Head of caudate nucleus (tissue), 42 donors: ENCODE measurements at regions not wholly inside any gene's neighbourhood (a gene's known extent, or its start where the extent isn't known, plus 50 kb on each side); places are given as distances from the start of the nearest gene placed in this dataset.

ENCODE experiments used
- DNase-seq, 42 donors: peaks; one replicate each; pipeline versions ENCODE4 v3.0.0 to v3.0.0-alpha.2; 2020 to 2021; ENCODE audit warnings: mixed read lengths in 7 of 42
- intact Hi-C: fragments of 100-400 bp; cut with DNase I; formaldehyde crosslinking; loops from one replicate; pipeline ENCODE4 v1.15.0; 2022

DNA sequence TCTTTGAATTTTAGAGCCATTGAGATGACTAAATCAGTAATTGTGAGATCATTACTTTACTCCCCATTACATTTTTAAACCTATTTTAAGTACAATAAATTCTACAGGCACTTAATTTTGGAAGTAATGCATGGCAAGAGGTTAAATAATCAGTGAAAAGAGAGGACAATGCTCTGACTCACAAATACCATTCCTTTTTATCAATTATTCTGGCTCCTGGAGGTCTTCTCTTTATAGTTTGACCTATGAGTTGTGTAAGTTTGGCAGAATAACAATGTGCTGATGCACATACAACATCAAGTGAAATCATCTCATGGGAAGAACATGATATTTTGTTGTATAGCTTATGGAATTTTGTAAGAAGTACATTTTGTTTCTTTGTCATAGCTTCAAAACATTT is 166.7 kb downstream of the TMTC3 start:
- intact Hi-C loops = no loop called here
- no peak for DNase-seq

- intact Hi-C loops = no loop called here
These were observed 167.4 kb downstream of the TMTC3 start for GRCh38 chr12:88309546-88309945.

DNA sequence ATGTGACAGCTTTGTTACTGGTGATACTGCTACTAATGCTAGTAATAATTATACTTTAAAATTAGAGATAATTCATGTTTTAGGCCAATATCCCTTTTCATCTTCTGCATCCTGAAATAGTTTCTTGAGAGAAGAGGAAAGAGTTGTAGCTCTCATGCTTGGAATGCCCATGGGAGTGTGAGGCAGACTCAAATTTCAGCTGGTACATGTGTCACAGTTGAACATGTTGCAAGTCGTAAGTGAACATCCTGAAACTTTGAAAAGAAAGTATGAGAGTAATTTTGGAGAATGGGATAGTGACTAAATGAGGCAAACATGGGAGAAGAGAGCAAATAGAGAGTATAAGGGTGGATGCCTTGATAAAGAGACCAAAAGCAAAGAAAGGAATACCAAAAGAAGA is 168.0 kb downstream of the TMTC3 start:
- intact Hi-C loops = no loop called here
- no peak for DNase-seq

More at GRCh38 chr12:88309546-88309945, 167.4 kb downstream of the TMTC3 start:
- no peak for DNase-seq

GRCh38 chr12:88310666-88311065 is 168.6 kb downstream of the TMTC3 start:
- intact Hi-C loops = no loop called here
- no peak for DNase-seq

- intact Hi-C loops = no loop called here
These were observed 171.4 kb downstream of the TMTC3 start for GRCh38 chr12:88313554-88313953.

DNA sequence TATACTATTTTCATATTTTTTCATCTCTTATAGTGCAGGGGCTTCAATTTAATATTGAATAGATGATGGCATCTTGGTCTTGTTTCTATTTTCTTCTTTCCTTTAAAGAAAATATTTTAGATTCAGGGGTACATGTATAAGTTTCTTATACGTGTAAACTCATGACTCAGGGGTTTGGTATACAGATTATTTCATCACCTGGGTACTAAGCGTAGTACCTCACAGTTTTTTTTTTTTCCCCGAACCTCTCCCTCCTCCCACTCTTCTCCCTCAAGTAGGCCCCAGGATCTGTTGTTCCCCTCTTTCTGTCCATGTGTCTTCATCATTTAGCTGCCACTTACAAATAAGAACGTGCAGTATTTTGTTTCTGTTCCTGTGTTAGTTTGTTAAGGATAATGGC is 172.6 kb downstream of the TMTC3 start:
- intact Hi-C loops = no loop called here
- DNase-seq = no peak

More at GRCh38 chr12:88313554-88313953, 171.4 kb downstream of the TMTC3 start:
- DNase-seq = no peak

- DNase-seq = no peak
- intact Hi-C loops = no loop called here
These were observed 176.6 kb downstream of the TMTC3 start for GRCh38 chr12:88318726-88319125.

DNA sequence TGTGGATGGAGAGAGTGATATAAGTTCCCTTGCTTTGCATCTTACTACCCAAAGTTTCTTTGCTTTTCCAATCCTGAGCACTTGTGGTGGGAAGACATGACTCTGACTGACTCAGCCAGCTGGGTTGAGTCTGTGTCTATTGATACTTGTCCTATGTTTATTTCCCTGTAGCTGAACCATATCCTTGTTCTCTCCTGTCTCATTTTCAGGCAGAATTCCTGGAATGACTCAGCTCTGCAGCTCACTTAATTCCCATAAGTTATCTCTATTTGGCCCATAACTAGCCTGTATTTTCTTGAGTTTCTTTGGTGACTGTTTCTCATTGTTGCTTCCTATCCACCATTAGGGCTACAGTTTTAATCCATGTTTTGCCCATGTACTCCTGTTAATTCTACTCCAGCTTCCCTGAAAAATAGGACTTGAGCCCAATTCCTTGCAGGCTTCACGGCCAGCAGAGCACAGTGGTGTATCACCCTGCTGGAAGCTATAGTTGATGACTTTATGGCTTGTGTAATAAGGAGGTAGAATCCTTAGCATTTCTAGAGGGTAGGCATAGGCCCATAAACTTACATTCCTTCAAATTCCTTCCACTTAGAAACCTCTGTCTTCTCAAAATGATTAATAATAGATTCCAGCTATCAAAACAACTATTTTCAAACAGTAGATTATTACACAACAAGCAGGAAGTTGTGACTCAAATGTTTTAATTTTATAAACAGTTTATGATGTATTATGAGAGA is 183.1 kb downstream of the TMTC3 start:
- intact Hi-C loops = no loop called here
- DNase-seq = no peak

GRCh38 chr12:88325816-88326189 is 183.7 kb downstream of the TMTC3 start:
- intact Hi-C loops = no loop called here
- DNase-seq = no peak

DNA sequence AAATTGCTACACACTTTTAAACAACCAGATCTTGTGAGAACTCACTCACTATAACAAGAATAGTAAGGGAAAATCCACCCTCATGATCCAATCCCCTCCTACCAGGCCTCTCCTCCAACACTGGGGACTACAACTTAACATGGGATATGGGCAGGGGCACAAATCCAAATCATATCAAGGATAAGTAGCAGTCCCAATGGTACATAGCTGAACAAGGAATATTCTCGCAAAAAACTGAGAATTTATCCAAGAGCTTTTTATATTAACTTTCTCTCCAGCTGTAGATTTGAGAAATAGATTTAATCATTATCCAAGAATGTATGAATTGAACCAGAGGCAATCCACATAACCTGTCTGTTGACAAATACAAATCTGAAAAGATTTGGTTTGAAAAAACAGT is 185.2 kb downstream of the TMTC3 start:
- intact Hi-C loops = no loop called here
- DNase-seq = no peak

DNA sequence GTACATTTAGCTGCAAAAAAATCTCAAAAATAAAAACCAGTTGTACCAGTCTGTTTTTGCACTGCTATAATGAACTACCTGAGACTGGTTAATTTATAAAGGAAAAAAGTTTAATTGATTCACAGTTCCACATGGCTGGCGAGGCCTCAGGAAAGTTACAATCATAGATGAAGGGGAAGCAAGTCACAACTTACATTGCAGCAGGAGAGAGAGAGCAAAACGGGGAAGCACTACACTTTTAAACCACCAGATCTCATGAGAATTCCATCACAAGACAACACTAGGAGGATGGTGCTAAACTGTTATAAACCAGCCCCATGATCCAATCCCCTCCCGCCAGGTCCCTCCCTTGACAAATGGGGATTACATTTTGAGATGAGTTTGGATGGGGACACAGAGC is 186.0 kb downstream of the TMTC3 start:
- intact Hi-C loops = no loop called here
- DNase-seq = no peak

GRCh38 chr12:88329833-88330232 is 187.7 kb downstream of the TMTC3 start:
- intact Hi-C loops = no loop called here
- DNase-seq = no peak

- no peak for DNase-seq
These were observed 192.2 kb downstream of the TMTC3 start for GRCh38 chr12:88334271-88334670.

DNA sequence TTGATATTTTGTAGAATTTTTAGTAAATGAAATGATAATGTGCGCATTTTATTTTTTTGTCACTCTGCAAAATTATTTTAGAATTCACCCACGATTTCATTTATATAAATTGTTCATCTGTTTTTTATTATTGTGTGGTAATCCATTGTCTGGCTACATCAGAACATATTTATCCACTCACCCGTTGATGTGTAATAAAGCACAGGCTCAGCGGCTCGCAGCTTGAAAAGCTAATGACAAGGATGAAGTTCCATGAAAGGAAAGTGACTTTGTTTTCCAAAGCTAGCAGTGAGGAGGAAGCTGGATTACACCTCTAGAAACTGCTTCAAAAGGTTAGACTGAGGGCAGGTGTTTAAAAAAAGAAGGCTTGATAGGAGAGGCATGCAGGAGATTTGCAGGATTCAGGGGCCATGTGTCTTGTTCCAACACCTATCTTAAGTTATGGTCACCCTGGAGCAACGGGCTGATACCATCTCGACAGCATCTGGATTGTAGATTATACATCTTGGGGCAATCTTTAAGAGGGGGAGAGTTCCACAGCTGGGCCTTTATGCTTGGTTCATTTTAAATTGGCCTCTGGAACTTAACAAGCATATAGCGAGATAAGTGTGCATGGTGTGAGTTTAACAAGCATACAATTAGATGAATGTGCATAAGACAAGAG is 194.1 kb downstream of the TMTC3 start:
- intact Hi-C loops = no loop called here
- no peak for DNase-seq

More at GRCh38 chr12:88334271-88334670, 192.2 kb downstream of the TMTC3 start:
- intact Hi-C loops = no loop called here

GRCh38 chr12:88338486-88338885 is 196.4 kb downstream of the TMTC3 start:
- intact Hi-C loops = no loop called here
- no peak for DNase-seq

- intact Hi-C loops = no loop called here
- DNase-seq = no peak
These were observed 197.3 kb downstream of the TMTC3 start for GRCh38 chr12:88339254-88339949.

DNA sequence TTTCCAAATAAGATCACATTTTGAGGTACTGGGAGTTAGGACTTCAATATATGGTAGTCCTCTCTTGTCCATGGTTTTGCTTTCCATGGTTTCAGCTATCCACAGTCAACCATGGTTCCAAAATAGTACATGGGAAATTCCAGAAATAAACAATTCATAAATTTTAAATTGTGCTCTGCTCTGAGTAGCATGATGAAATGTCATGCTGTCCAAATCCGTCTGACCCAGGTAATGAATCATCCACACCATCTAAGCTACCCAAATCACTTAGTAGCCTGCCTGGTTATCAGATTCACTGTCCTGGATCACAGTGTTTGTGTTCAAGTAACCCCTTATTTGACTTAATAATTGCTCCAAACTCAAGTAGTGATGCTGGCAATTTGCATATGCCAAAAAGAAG is 197.9 kb downstream of the TMTC3 start:
- no peak for DNase-seq
- intact Hi-C loops = no loop called here

- intact Hi-C loops = no loop called here
- no peak for DNase-seq
These were observed 200.2 kb downstream of the TMTC3 start for GRCh38 chr12:88342251-88342806.

GRCh38 chr12:88351146-88351545 is 209.0 kb downstream of the TMTC3 start:
- DNase-seq = no peak
- intact Hi-C loops = no loop called here

DNA sequence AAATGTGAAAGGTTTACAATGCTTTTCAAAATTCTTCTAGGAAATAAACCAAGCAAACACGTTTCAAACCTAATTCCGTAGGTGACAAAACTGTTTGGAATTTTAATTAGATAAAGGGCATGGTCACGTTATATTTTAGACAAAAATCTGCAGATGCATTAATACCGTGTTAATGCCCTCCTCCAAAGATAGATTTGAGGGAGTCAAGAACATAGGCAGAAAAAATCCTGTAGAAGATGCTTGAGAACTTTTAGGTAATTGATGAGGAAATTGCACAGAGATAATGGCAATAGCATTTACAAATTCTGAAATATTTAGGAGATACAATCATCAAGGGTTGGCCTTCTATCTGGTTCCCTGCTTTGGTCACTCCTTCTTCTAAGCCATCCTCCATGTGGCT is 212.6 kb downstream of the TMTC3 start:
- intact Hi-C loops = no loop called here
- DNase-seq = no peak
